Nephron progenitor cell (in vitro differentiated cells): ENCODE measurements at regions not wholly inside any gene's neighbourhood (a gene's known extent, or its start where the extent isn't known, plus 50 kb on each side); places are given as distances from the start of the nearest gene placed in this dataset.
"Not testable (repeated sequence)": the region's sequence is repeated elsewhere in the genome, so short reads cannot be mapped to it uniquely, and the experiment has no call there.

Experiments
- DNase-seq: peaks from one replicate; pipeline ENCODE4 v3.0.0; 2021
- H3K27ac Mint-ChIP-seq: 2 replicates; pipeline ENCODE4 v1.8.0; 2021; ENCODE audit warnings: mild to moderate bottlenecking, moderate library complexity, mixed read lengths
- H3K27me3 Mint-ChIP-seq: 2 replicates; pipeline ENCODE4 v1.8.0; 2021; ENCODE audit warnings: mild to moderate bottlenecking, low read depth, mixed read lengths; ENCODE audit not compliant: poor library complexity
- H3K36me3 Mint-ChIP-seq: 2 replicates; pipeline ENCODE4 v1.8.0; 2021; ENCODE audit warnings: low read depth, mixed read lengths
- H3K4me1 Mint-ChIP-seq: 2 replicates; pipeline ENCODE4 v1.8.0; 2021; ENCODE audit warnings: mixed read lengths
- H3K4me3 Mint-ChIP-seq: 2 replicates; pipeline ENCODE4 v1.8.0; 2021; ENCODE audit warnings: mild to moderate bottlenecking, moderate library complexity, mixed read lengths
- H3K9me3 Mint-ChIP-seq: 2 replicates; pipeline ENCODE4 v1.8.0; 2021; ENCODE audit warnings: mild to moderate bottlenecking, moderate library complexity, mixed read lengths

- H3K36me3 Mint-ChIP-seq, H3K9me3 Mint-ChIP-seq, H3K27me3 Mint-ChIP-seq, DNase-seq, H3K4me3 Mint-ChIP-seq, H3K4me1 Mint-ChIP-seq, H3K27ac Mint-ChIP-seq: not testable (repeated sequence)
Observed at GRCh38 chr2:110287817-110288216, 75.5 kb upstream of the MTLN start.

GRCh38 chr2:110287253-110287652 is 74.9 kb upstream of the MTLN start:
- not testable (repeated sequence) for H3K36me3 Mint-ChIP-seq, H3K27me3 Mint-ChIP-seq, H3K4me3 Mint-ChIP-seq, H3K27ac Mint-ChIP-seq, DNase-seq, H3K9me3 Mint-ChIP-seq, H3K4me1 Mint-ChIP-seq

GRCh38 chr2:110285002-110285401 is 72.7 kb upstream of the MTLN start:
- H3K4me3 Mint-ChIP-seq, H3K27me3 Mint-ChIP-seq, DNase-seq, H3K36me3 Mint-ChIP-seq, H3K4me1 Mint-ChIP-seq, H3K27ac Mint-ChIP-seq, H3K9me3 Mint-ChIP-seq: not testable (repeated sequence)

DNA sequence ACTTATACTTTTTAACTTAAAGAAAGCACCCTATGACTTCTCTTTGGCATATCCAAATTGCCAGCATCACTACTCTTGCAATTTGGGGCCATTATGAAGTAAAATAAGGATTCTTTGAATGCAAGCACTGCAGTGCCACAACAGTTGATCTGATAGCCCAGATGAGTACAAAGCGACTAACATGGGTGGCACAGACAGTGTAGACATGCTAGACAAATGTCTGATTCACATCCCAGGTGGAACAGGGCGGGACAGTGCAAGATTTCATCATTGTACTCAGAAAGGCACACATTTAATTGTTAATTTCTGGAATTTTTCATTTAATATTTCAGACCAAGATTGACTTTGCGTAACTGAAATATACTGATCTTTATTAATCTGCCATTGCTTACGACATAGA is 68.5 kb upstream of the MTLN start:
- H3K36me3 Mint-ChIP-seq, H3K27ac Mint-ChIP-seq, H3K4me1 Mint-ChIP-seq, DNase-seq, H3K4me3 Mint-ChIP-seq, H3K9me3 Mint-ChIP-seq, H3K27me3 Mint-ChIP-seq: not testable (repeated sequence)

DNA sequence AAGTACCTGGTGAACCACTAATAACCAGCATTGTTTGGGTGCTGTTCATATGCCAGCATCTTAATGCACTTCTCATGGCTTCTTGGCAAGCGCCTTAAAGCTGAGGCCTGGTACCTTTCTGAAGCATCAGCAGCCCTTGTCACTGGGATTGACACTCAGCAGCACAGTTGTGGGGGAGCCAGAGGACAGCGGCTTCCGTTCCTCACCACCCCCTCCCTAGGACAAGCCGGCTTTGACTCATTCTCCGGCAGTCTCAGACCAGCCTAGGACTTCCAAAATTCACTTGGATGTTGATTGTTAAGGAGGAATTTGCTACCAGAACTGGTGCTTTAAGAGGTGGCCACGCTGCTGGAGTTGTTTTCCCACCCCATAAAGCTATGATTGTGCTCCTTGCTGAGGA is 64.7 kb upstream of the MTLN start:
- not testable (repeated sequence) for H3K4me1 Mint-ChIP-seq, H3K27me3 Mint-ChIP-seq, H3K4me3 Mint-ChIP-seq, H3K9me3 Mint-ChIP-seq, DNase-seq, H3K36me3 Mint-ChIP-seq, H3K27ac Mint-ChIP-seq

GRCh38 chr2:110276092-110276491 is 63.7 kb upstream of the MTLN start:
- H3K27me3 Mint-ChIP-seq, H3K27ac Mint-ChIP-seq, H3K36me3 Mint-ChIP-seq, H3K4me1 Mint-ChIP-seq, DNase-seq, H3K9me3 Mint-ChIP-seq, H3K4me3 Mint-ChIP-seq: not testable (repeated sequence)

DNA sequence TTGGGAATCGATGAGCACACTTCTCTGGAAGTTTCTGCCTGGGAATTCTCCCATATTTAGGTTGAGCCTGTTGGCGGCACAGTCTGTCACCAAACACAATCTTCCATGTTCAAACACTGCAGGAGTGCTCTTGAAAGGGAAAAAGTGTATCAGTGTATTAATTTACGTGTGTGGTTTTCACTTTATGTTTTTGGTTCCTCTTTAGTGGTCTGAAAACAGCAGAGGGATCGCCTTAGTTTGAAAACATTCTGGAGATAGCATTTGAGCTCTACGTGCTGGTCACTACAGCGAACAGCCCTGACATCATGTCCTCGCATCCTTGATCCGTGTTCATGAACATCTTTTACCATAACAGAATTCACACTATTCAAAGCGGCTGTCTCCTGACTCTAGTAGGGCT is 57.3 kb upstream of the MTLN start:
- H3K4me1 Mint-ChIP-seq, H3K4me3 Mint-ChIP-seq, DNase-seq, H3K27me3 Mint-ChIP-seq, H3K36me3 Mint-ChIP-seq, H3K9me3 Mint-ChIP-seq, H3K27ac Mint-ChIP-seq: not testable (repeated sequence)

GRCh38 chr2:110267828-110268407 is 55.6 kb upstream of the MTLN start:
- H3K27ac Mint-ChIP-seq, H3K27me3 Mint-ChIP-seq, H3K36me3 Mint-ChIP-seq, DNase-seq, H3K9me3 Mint-ChIP-seq, H3K4me1 Mint-ChIP-seq, H3K4me3 Mint-ChIP-seq: not testable (repeated sequence)

- not testable (repeated sequence) for DNase-seq, H3K27me3 Mint-ChIP-seq, H3K4me1 Mint-ChIP-seq, H3K27ac Mint-ChIP-seq, H3K36me3 Mint-ChIP-seq, H3K4me3 Mint-ChIP-seq, H3K9me3 Mint-ChIP-seq
Observed at GRCh38 chr2:110264804-110265203, 52.5 kb upstream of the MTLN start.

DNA sequence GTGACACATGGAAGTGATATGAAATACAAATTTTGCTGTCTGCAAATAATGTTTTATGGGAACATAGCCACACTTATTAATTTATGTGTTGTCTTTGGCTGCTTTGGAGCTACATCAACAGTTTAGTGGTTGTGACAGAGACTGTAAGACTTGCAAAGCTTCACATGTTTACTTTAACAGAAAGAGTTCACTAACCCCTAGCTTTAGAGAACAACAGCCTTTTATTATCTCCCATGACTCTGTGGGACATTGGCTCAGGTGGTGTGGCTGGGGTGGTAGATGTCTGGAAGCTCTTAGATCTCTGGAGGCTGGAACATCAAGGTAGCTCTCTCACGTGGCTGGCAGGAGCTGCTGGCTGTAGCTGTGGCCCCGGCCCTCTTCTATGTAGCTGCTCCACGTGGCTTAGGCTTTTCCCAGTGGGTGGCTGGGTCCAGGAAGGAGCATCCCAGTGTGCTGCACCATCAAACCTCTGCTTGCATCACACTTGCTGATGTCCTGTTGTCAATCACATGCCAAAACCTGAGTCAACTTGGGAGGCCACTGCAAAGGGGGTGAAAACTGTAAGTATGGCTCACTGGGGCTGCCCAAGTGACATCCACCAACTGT is 51.8 kb upstream of the MTLN start:
- not testable (repeated sequence) for H3K4me3 Mint-ChIP-seq

GRCh38 chr2:110263462-110263861 is 51.1 kb upstream of the MTLN start:
- not testable (repeated sequence) for H3K4me1 Mint-ChIP-seq, H3K27ac Mint-ChIP-seq, H3K36me3 Mint-ChIP-seq, DNase-seq, H3K9me3 Mint-ChIP-seq, H3K27me3 Mint-ChIP-seq, H3K4me3 Mint-ChIP-seq

More for the DNA sequence above, 51.8 kb upstream of the MTLN start:
- not testable (repeated sequence) for H3K36me3 Mint-ChIP-seq, H3K9me3 Mint-ChIP-seq, H3K27me3 Mint-ChIP-seq, DNase-seq, H3K27ac Mint-ChIP-seq, H3K4me1 Mint-ChIP-seq
